GM23338 (cell line): ENCODE measurements at regions not wholly inside any gene's neighbourhood (a gene's known extent, or its start where the extent isn't known, plus 50 kb on each side); places are given as distances from the start of the nearest gene placed in this dataset.

Experiments
- ATAC-seq: fragments of 200-7000 bp; cut with Tn5 transposase; 3 replicates; pipeline ENCODE4 v1.9.1; 2020
- DNase-seq: peaks from one replicate; pipeline ENCODE4 v3.0.0-alpha.2; 2015; ENCODE audit warnings: low spot score
- H2AFZ ChIP-seq: fragments of 200-600 bp; sonication (generic); 2 replicates; pipeline ENCODE4 v1.8.0; 2016; ENCODE audit warnings: antibody characterized with exemption, mild to moderate bottlenecking, moderate library complexity
- H3F3A ChIP-seq: fragments of 200-600 bp; sonication (generic); replicated peaks from 2 replicates; pipeline ENCODE4 v1.8.0; 2017; ENCODE audit warnings: antibody characterized with exemption, mixed run types, low read depth
- H3K27ac ChIP-seq: fragments of 200-600 bp; sonication (generic); 2 replicates; pipeline ENCODE4 v1.6.1; 2016; ENCODE audit warnings: low read depth
- H3K27me3 ChIP-seq: fragments of 200-600 bp; sonication (generic); 2 replicates; pipeline ENCODE4 v1.8.0; 2016; ENCODE audit warnings: mild to moderate bottlenecking, mixed run types, moderate library complexity; ENCODE audit not compliant: insufficient read depth
- H3K36me3 ChIP-seq: fragments of 200-600 bp; sonication (generic); 2 replicates; pipeline ENCODE4 v1.8.0; 2016; ENCODE audit warnings: mild to moderate bottlenecking; ENCODE audit not compliant: insufficient read depth
- H3K4me1 ChIP-seq: fragments of 200-600 bp; sonication (generic); 2 replicates; pipeline ENCODE4 v1.8.0; 2016; ENCODE audit warnings: mild to moderate bottlenecking, moderate library complexity; ENCODE audit not compliant: insufficient read depth
- H3K4me2 ChIP-seq: fragments of 200-600 bp; sonication (generic); 2 replicates; pipeline ENCODE4 v1.7.1; 2017; ENCODE audit warnings: mixed run types
- H3K4me3 ChIP-seq: fragments of 200-600 bp; sonication (generic); 2 replicates; pipeline ENCODE4 v1.6.1; 2016; ENCODE audit warnings: mixed run types
- H3K79me2 ChIP-seq: fragments of 200-600 bp; sonication (generic); replicated peaks from 2 replicates; pipeline ENCODE4 v1.8.0; 2017; ENCODE audit warnings: mild to moderate bottlenecking; ENCODE audit not compliant: insufficient read depth
- H3K9me2 ChIP-seq: fragments of 200-600 bp; sonication (generic); 2 replicates; pipeline ENCODE4 v1.8.0; 2017; ENCODE audit not compliant: insufficient read depth
- H4K20me1 ChIP-seq: fragments of 200-600 bp; sonication (generic); replicated peaks from 2 replicates; pipeline ENCODE4 v1.8.0; 2017; ENCODE audit warnings: mild to moderate bottlenecking; ENCODE audit not compliant: insufficient read depth
- H3K27ac Mint-ChIP-seq: 2 replicates; pipeline ENCODE4 v1.8.0; 2020; ENCODE audit warnings: inconsistent platforms, mild to moderate bottlenecking, moderate library complexity, mixed read lengths
- H3K27me3 Mint-ChIP-seq: 3 replicates; pipeline ENCODE4 v1.8.0; 2022; ENCODE audit warnings: low read depth, mild to moderate bottlenecking, moderate library complexity, mixed read lengths, inconsistent platforms; ENCODE audit not compliant: insufficient read depth, poor library complexity
- H3K36me3 Mint-ChIP-seq: 3 replicates; pipeline ENCODE4 v1.8.0; 2021; ENCODE audit warnings: low read depth, mild to moderate bottlenecking, inconsistent platforms, moderate library complexity, mixed read lengths
- H3K4me1 Mint-ChIP-seq: 3 replicates; pipeline ENCODE4 v1.8.0; 2020; ENCODE audit warnings: mild to moderate bottlenecking, inconsistent platforms, mixed read lengths
- H3K4me3 Mint-ChIP-seq: 3 replicates; pipeline ENCODE4 v1.8.0; 2021; ENCODE audit warnings: moderate library complexity, mild to moderate bottlenecking, inconsistent platforms, mixed read lengths
- H3K9me3 Mint-ChIP-seq: 3 replicates; pipeline ENCODE4 v1.8.0; 2020; ENCODE audit warnings: moderate library complexity, mild to moderate bottlenecking, inconsistent platforms, mixed read lengths
- CREB1 ChIP-seq: fragments of 250-450 bp; sonication (Bioruptor Pico); IDR thresholded peaks from 2 replicates; pipeline ENCODE4 v1.5.0; 2020; ENCODE audit warnings: low read depth, mild to moderate bottlenecking, moderate library complexity
- EZH2 ChIP-seq: fragments of 200-600 bp; sonication (generic); IDR thresholded peaks from one replicate; pipeline ENCODE4 v1.8.0; 2017; ENCODE audit warnings: antibody characterized with exemption, mild to moderate bottlenecking, low read depth; ENCODE audit not compliant: unreplicated experiment
- EZH2phosphoT487 ChIP-seq: fragments of 200-600 bp; sonication (generic); IDR thresholded peaks from one replicate; pipeline ENCODE4 v1.8.1; 2018; ENCODE audit warnings: antibody characterized with exemption; ENCODE audit not compliant: unreplicated experiment
- JUNB ChIP-seq: IDR thresholded peaks from one replicate; pipeline ENCODE4 v1.6.1; 2016; ENCODE audit warnings: antibody characterized with exemption; ENCODE audit not compliant: unreplicated experiment
- NANOG ChIP-seq: IDR thresholded peaks from 2 replicates; pipeline ENCODE4 v1.6.1; 2016; ENCODE audit warnings: antibody characterized with exemption, borderline replicate concordance
- STAT1 ChIP-seq: IDR thresholded peaks from one replicate; pipeline ENCODE4 v1.6.1; 2016; ENCODE audit warnings: antibody characterized with exemption; ENCODE audit not compliant: unreplicated experiment
- ZNF114 ChIP-seq: fragments of 250-450 bp; sonication (Bioruptor Pico); IDR thresholded peaks from 2 replicates; pipeline ENCODE4 v1.5.0; 2020; ENCODE audit warnings: mild to moderate bottlenecking, moderate library complexity
- ZNF331 ChIP-seq: fragments of 250-450 bp; sonication (Bioruptor Pico); IDR thresholded peaks from 2 replicates; pipeline ENCODE4 v1.5.0; 2020; ENCODE audit warnings: low read depth, mild to moderate bottlenecking, moderate library complexity
- TF ChIP-seq, protein P1 (sequence below), 2 experiments: fragments of 200-600 bp in 1 of 2; sonication (generic) in 1 of 2; conservative IDR thresholded peaks; 2 replicates each; pipeline versions ENCODE4 v1.5.1 to v1.6.1; 2016 to 2017; ENCODE audit warnings: antibody characterized with exemption in 2 of 2, low read depth in 2 of 2, mild to moderate bottlenecking in 2 of 2, moderate library complexity in 1 of 2
- TF ChIP-seq, protein P2 (sequence below): IDR thresholded peaks from one replicate; pipeline ENCODE4 v1.6.1; 2018; ENCODE audit warnings: antibody characterized with exemption; ENCODE audit not compliant: unreplicated experiment
- TF ChIP-seq, protein P3 (sequence below): fragments of 250-450 bp; sonication (Bioruptor Pico); IDR thresholded peaks from 2 replicates; pipeline ENCODE4 v1.5.0; 2020; ENCODE audit warnings: mild to moderate bottlenecking, moderate library complexity

DNA sequence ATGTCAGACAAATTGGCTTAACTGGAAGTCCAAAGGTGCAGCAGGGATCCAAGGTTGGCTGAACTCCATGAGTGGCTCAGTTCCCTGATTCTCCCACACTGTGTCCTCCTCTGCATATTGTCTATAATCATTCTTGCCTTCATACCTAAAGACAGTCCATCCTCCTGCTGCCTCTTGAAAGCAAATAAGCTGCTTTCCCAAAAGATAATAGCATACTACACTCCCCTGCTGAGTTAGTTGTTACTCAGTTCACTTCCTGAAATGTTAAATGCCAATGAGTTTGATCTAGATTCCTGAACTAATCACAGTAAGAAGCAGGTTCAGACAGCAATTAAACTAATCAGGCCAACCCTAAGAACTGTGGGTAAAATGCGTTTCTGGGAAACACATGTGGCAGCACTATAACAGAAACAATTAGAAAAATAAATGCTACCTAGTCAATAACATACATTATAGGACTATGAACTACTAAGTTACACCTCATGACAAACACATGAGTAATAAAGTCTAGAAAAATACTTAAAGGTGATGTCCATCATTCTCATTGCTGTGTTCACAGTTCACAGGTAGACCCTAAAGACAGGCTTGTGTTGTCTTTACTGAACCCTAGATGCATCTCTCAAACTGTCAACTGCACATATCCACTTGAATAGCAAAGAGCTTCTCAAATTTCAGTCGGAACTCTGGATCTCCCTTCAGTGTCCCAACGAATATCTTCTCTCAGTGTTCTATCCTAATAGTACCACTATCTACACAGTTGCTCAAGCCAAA, 50.8 kb upstream of the BOLA1 start:
- Histone ChIP-seq H3K4me2 (peak overlapping the region; percentile 95), H3K9me2 (no peaks in the 10 kb centered on the region), H2AFZ (no peak overlapping the region), H3K4me1 (peaks cover 41% of the 10 kb centered on the region), H3K27ac (0 out of 2 replicates have a peak overlapping the region, but pooled peaks have one; percentile 1), H3K4me3 (peak overlapping the region; percentile 96), H3K27me3 (no peaks in the 10 kb centered on the region), H3F3A (peaks cover 7% of the 10 kb centered on the region; the same call in 1 of the 2 replicates), H3K79me2 (peaks cover 62% of the 10 kb centered on the region), H4K20me1 (peaks cover 22% of the 10 kb centered on the region), H3K36me3 (no peaks in the 10 kb centered on the region)
- Mint-ChIP-seq H3K9me3 (no peaks in the 10 kb centered on the region; the same call in 2 of the 3 replicates), H3K27me3 (peaks cover 19% of the 10 kb centered on the region), H3K36me3 (peaks cover 16% of the 10 kb centered on the region), H3K4me1 (peaks cover 45% of the 10 kb centered on the region), H3K4me3 (peak overlapping the region; percentile 85), H3K27ac (peak overlapping the region; percentile 94)
- DNase-seq (peak; percentile 3), ATAC-seq (no peak)
- TF ChIP-seq CREB1 (CRISPR knock-in tag) (no peak), EZH2phosphoT487 (no peak), EZH2 (no peak), ZNF114 (CRISPR knock-in tag) (no peak), ZNF331 (CRISPR knock-in tag) (no peak), STAT1 (no peak), JUNB (no peak), NANOG (no peak)
- TF ChIP-seq, protein P1, sequence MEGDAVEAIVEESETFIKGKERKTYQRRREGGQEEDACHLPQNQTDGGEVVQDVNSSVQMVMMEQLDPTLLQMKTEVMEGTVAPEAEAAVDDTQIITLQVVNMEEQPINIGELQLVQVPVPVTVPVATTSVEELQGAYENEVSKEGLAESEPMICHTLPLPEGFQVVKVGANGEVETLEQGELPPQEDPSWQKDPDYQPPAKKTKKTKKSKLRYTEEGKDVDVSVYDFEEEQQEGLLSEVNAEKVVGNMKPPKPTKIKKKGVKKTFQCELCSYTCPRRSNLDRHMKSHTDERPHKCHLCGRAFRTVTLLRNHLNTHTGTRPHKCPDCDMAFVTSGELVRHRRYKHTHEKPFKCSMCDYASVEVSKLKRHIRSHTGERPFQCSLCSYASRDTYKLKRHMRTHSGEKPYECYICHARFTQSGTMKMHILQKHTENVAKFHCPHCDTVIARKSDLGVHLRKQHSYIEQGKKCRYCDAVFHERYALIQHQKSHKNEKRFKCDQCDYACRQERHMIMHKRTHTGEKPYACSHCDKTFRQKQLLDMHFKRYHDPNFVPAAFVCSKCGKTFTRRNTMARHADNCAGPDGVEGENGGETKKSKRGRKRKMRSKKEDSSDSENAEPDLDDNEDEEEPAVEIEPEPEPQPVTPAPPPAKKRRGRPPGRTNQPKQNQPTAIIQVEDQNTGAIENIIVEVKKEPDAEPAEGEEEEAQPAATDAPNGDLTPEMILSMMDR (conservative IDR thresholded peaks at IDR 0.05; ENCODE audit: low read depth in 2 of 2) = no peak
- TF ChIP-seq, protein P2, sequence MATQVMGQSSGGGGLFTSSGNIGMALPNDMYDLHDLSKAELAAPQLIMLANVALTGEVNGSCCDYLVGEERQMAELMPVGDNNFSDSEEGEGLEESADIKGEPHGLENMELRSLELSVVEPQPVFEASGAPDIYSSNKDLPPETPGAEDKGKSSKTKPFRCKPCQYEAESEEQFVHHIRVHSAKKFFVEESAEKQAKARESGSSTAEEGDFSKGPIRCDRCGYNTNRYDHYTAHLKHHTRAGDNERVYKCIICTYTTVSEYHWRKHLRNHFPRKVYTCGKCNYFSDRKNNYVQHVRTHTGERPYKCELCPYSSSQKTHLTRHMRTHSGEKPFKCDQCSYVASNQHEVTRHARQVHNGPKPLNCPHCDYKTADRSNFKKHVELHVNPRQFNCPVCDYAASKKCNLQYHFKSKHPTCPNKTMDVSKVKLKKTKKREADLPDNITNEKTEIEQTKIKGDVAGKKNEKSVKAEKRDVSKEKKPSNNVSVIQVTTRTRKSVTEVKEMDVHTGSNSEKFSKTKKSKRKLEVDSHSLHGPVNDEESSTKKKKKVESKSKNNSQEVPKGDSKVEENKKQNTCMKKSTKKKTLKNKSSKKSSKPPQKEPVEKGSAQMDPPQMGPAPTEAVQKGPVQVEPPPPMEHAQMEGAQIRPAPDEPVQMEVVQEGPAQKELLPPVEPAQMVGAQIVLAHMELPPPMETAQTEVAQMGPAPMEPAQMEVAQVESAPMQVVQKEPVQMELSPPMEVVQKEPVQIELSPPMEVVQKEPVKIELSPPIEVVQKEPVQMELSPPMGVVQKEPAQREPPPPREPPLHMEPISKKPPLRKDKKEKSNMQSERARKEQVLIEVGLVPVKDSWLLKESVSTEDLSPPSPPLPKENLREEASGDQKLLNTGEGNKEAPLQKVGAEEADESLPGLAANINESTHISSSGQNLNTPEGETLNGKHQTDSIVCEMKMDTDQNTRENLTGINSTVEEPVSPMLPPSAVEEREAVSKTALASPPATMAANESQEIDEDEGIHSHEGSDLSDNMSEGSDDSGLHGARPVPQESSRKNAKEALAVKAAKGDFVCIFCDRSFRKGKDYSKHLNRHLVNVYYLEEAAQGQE = no peak
- TF ChIP-seq, protein P3, sequence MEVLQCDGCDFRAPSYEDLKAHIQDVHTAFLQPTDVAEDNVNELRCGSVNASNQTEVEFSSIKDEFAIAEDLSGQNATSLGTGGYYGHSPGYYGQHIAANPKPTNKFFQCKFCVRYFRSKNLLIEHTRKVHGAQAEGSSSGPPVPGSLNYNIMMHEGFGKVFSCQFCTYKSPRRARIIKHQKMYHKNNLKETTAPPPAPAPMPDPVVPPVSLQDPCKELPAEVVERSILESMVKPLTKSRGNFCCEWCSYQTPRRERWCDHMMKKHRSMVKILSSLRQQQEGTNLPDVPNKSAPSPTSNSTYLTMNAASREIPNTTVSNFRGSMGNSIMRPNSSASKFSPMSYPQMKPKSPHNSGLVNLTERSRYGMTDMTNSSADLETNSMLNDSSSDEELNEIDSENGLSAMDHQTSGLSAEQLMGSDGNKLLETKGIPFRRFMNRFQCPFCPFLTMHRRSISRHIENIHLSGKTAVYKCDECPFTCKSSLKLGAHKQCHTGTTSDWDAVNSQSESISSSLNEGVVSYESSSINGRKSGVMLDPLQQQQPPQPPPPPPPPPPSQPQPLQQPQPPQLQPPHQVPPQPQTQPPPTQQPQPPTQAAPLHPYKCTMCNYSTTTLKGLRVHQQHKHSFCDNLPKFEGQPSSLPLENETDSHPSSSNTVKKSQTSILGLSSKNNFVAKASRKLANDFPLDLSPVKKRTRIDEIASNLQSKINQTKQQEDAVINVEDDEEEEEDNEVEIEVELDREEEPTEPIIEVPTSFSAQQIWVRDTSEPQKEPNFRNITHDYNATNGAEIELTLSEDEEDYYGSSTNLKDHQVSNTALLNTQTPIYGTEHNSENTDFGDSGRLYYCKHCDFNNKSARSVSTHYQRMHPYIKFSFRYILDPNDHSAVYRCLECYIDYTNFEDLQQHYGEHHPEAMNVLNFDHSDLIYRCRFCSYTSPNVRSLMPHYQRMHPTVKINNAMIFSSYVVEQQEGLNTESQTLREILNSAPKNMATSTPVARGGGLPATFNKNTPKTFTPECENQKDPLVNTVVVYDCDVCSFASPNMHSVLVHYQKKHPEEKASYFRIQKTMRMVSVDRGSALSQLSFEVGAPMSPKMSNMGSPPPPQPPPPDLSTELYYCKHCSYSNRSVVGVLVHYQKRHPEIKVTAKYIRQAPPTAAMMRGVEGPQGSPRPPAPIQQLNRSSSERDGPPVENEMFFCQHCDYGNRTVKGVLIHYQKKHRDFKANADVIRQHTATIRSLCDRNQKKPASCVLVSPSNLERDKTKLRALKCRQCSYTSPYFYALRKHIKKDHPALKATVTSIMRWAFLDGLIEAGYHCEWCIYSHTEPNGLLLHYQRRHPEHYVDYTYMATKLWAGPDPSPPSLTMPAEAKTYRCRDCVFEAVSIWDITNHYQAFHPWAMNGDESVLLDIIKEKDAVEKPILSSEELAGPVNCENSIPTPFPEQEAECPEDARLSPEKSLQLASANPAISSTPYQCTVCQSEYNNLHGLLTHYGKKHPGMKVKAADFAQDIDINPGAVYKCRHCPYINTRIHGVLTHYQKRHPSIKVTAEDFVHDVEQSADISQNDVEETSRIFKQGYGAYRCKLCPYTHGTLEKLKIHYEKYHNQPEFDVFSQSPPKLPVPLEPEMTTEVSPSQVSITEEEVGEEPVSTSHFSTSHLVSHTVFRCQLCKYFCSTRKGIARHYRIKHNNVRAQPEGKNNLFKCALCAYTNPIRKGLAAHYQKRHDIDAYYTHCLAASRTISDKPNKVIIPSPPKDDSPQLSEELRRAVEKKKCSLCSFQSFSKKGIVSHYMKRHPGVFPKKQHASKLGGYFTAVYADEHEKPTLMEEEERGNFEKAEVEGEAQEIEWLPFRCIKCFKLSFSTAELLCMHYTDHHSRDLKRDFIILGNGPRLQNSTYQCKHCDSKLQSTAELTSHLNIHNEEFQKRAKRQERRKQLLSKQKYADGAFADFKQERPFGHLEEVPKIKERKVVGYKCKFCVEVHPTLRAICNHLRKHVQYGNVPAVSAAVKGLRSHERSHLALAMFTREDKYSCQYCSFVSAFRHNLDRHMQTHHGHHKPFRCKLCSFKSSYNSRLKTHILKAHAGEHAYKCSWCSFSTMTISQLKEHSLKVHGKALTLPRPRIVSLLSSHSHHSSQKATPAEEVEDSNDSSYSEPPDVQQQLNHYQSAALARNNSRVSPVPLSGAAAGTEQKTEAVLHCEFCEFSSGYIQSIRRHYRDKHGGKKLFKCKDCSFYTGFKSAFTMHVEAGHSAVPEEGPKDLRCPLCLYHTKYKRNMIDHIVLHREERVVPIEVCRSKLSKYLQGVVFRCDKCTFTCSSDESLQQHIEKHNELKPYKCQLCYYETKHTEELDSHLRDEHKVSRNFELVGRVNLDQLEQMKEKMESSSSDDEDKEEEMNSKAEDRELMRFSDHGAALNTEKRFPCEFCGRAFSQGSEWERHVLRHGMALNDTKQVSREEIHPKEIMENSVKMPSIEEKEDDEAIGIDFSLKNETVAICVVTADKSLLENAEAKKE (CRISPR knock-in tag) = no peak
